ENCODE measurements at regions not wholly inside any gene's neighbourhood (a gene's known extent, or its start where the extent isn't known, plus 50 kb on each side); places are given as distances from the start of the nearest gene placed in this dataset.

DNA sequence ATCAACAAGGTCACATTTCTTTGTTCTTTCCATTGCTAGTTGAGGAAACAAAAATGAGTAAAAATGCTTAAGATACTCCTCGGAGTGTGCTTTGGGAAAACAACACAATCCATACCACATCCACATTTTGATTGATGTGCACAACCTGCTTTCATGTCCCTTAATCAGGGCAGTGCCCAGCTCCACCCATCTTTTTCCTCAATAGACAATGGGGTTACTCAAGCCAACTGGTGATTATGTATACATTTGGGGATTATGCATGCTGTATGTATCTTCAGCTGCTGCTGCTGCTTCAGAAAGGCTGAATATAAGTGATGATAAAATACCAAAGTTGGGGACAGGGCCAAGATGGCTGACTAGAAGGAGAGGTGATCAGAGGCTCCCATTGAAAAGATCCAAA lies 155.2 kb upstream of the VGLL2 start:
- Histone ChIP-seq H3F3A (ENCODE audit: control insufficient read depth, insufficient read depth) (no peaks in the 10 kb centered on the region), H3K4me2 (ENCODE audit: low read length) (no peak overlapping the region), H3K4me1 (ENCODE audit: control insufficient read depth, low read length) (no peaks in the 10 kb centered on the region), H3K79me2 (ENCODE audit: control insufficient read depth, low read length) (no peaks in the 10 kb centered on the region), H3K9me2 (replicated peaks; ENCODE audit: control insufficient read depth, low read length) (no peaks in the 10 kb centered on the region), H3K27me3 (ENCODE audit: control insufficient read depth, low read length) (no peaks in the 10 kb centered on the region), H3K27ac (ENCODE audit: low read depth, low read length) (no peak overlapping the region), H3K36me3 (ENCODE audit: control insufficient read depth, low read length) (no peaks in the 10 kb centered on the region), H3K9me3 (ENCODE audit: control insufficient read depth, insufficient read depth, low read length) (no peaks in the 10 kb centered on the region), H4K20me1 (ENCODE audit: control insufficient read depth, insufficient read depth, low read depth, low read length) (no peaks in the 10 kb centered on the region), H3K4me3 (ENCODE audit: low read length) (no peak overlapping the region)
- TF ChIP-seq, protein P1, sequence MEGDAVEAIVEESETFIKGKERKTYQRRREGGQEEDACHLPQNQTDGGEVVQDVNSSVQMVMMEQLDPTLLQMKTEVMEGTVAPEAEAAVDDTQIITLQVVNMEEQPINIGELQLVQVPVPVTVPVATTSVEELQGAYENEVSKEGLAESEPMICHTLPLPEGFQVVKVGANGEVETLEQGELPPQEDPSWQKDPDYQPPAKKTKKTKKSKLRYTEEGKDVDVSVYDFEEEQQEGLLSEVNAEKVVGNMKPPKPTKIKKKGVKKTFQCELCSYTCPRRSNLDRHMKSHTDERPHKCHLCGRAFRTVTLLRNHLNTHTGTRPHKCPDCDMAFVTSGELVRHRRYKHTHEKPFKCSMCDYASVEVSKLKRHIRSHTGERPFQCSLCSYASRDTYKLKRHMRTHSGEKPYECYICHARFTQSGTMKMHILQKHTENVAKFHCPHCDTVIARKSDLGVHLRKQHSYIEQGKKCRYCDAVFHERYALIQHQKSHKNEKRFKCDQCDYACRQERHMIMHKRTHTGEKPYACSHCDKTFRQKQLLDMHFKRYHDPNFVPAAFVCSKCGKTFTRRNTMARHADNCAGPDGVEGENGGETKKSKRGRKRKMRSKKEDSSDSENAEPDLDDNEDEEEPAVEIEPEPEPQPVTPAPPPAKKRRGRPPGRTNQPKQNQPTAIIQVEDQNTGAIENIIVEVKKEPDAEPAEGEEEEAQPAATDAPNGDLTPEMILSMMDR (IDR thresholded peaks at IDR 0.05; ENCODE audit: low read depth, low read length, poor library complexity, severe bottlenecking): no peak
- no peak for TF ChIP-seq EZH2phosphoT487 (IDR thresholded peaks at IDR 0.05; ENCODE audit: borderline replicate concordance, low read length)

DNA sequence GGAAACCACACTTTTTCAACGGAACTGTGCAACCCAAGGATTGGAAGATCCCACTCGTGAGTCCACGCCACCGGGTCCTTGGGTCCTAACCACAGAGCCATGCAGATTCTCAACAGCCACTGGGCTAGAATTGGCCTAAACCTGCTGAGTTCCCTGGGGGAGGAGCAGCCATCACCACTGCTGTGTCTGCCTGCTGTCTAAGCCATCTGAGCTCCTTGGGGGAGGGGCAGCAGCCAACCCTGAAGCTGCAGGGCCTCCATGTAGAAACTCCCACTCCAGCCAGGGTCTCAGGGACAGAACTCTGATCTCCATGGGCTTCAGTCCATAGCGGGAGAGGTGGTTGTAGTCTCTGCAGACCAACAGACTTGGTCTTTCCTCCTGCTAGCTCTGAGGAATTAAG lies 154.6 kb upstream of the VGLL2 start:
- Histone ChIP-seq H3K4me1 (ENCODE audit: control insufficient read depth, low read length) (no peaks in the 10 kb centered on the region), H3K27ac (ENCODE audit: low read depth, low read length) (no peak overlapping the region)
- TF ChIP-seq, protein P1 (IDR thresholded peaks at IDR 0.05; ENCODE audit: low read depth, low read length, poor library complexity, severe bottlenecking): no peak
- TF ChIP-seq EZH2phosphoT487 (IDR thresholded peaks at IDR 0.05; ENCODE audit: borderline replicate concordance, low read length): no peak

DNA sequence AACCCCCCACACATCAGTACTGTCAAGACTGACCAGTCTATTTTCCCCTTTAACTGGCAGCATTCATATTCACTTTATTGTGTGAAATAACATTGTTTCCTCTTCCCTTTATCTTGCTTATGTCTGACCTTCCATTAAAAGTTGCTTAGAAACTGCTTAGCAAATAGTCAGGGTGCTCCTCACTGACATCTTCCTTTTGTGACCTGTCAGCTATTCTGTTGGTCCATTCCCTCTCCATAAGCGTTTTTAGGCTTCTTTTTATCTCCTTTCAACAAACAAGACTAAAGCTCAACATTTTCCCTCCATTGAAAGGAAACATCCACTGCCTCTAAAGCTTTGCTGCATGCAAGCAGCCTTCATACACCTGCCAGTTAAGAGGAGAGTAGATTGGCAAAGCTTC lies 147.7 kb upstream of the VGLL2 start:
- Histone ChIP-seq H3K27me3 (ENCODE audit: control insufficient read depth, low read length) (no peaks in the 10 kb centered on the region), H3F3A (ENCODE audit: control insufficient read depth, insufficient read depth) (no peaks in the 10 kb centered on the region), H3K79me2 (ENCODE audit: control insufficient read depth, low read length) (no peaks in the 10 kb centered on the region), H3K36me3 (ENCODE audit: control insufficient read depth, low read length) (no peaks in the 10 kb centered on the region), H3K9me3 (ENCODE audit: control insufficient read depth, insufficient read depth, low read length) (no peaks in the 10 kb centered on the region), H3K4me3 (ENCODE audit: low read length) (no peak overlapping the region), H3K4me1 (ENCODE audit: control insufficient read depth, low read length) (no peaks in the 10 kb centered on the region), H3K4me2 (ENCODE audit: low read length) (no peak overlapping the region), H4K20me1 (ENCODE audit: control insufficient read depth, insufficient read depth, low read depth, low read length) (no peaks in the 10 kb centered on the region), H3K27ac (ENCODE audit: low read depth, low read length) (no peak overlapping the region), H3K9me2 (replicated peaks; ENCODE audit: control insufficient read depth, low read length) (no peaks in the 10 kb centered on the region)
- no peak for TF ChIP-seq EZH2phosphoT487 (IDR thresholded peaks at IDR 0.05; ENCODE audit: borderline replicate concordance, low read length)
- TF ChIP-seq, protein P1 (IDR thresholded peaks at IDR 0.05; ENCODE audit: low read depth, low read length, poor library complexity, severe bottlenecking): no peak

More for the DNA sequence above, 154.6 kb upstream of the VGLL2 start:
- Histone ChIP-seq H3K79me2 (ENCODE audit: control insufficient read depth, low read length) (no peaks in the 10 kb centered on the region), H3F3A (ENCODE audit: control insufficient read depth, insufficient read depth) (no peaks in the 10 kb centered on the region), H3K4me3 (ENCODE audit: low read length) (no peak overlapping the region), H3K9me3 (ENCODE audit: control insufficient read depth, insufficient read depth, low read length) (no peaks in the 10 kb centered on the region), H3K9me2 (replicated peaks; ENCODE audit: control insufficient read depth, low read length) (no peaks in the 10 kb centered on the region), H3K4me2 (ENCODE audit: low read length) (no peak overlapping the region), H3K36me3 (ENCODE audit: control insufficient read depth, low read length) (no peaks in the 10 kb centered on the region), H3K27me3 (ENCODE audit: control insufficient read depth, low read length) (no peaks in the 10 kb centered on the region), H4K20me1 (ENCODE audit: control insufficient read depth, insufficient read depth, low read depth, low read length) (no peaks in the 10 kb centered on the region)

DNA sequence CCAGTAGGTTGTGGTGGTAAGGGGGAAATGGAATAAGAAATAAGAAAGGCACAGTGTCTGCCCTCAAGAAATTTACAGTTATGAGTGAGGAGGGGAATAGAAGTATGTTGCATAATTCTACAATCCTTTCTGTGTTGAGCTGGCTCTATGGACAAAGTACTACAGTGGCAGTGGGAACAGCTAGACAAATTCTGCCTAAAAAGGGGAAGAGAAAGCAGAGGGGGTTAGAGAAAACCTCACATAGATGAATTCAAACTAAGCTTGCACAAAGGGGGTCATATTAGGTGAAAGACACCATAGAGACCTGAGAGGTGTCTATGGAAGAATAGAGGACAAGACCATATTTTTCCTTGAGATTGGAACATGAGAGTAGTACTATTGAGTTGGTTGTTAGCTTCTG lies 146.9 kb upstream of the VGLL2 start:
- Histone ChIP-seq H3K27ac (ENCODE audit: low read depth, low read length) (no peak overlapping the region), H3K79me2 (ENCODE audit: control insufficient read depth, low read length) (no peaks in the 10 kb centered on the region), H3K9me2 (replicated peaks; ENCODE audit: control insufficient read depth, low read length) (no peaks in the 10 kb centered on the region), H4K20me1 (ENCODE audit: control insufficient read depth, insufficient read depth, low read depth, low read length) (no peaks in the 10 kb centered on the region), H3K27me3 (ENCODE audit: control insufficient read depth, low read length) (no peaks in the 10 kb centered on the region), H3K9me3 (ENCODE audit: control insufficient read depth, insufficient read depth, low read length) (no peaks in the 10 kb centered on the region), H3K36me3 (ENCODE audit: control insufficient read depth, low read length) (no peaks in the 10 kb centered on the region), H3K4me2 (ENCODE audit: low read length) (no peak overlapping the region), H3K4me3 (ENCODE audit: low read length) (no peak overlapping the region), H3F3A (ENCODE audit: control insufficient read depth, insufficient read depth) (no peaks in the 10 kb centered on the region), H3K4me1 (ENCODE audit: control insufficient read depth, low read length) (no peaks in the 10 kb centered on the region)
- TF ChIP-seq, protein P1 (IDR thresholded peaks at IDR 0.05; ENCODE audit: low read depth, low read length, poor library complexity, severe bottlenecking): no peak
- no peak for TF ChIP-seq EZH2phosphoT487 (IDR thresholded peaks at IDR 0.05; ENCODE audit: borderline replicate concordance, low read length)
